GM18517 (cell line): ENCODE measurements at regions not wholly inside any gene's neighbourhood (a gene's known extent, or its start where the extent isn't known, plus 50 kb on each side); places are given as distances from the start of the nearest gene placed in this dataset.

Experiments
- ATAC-seq: cut with Tn5 transposase; IDR thresholded peaks from one replicate; pipeline ENCODE4 v1.9.1; 2021; ENCODE audit warnings: mild to moderate bottlenecking, moderate library complexity; ENCODE audit not compliant: unreplicated experiment

GRCh38 chr5:72032788-72033187 is 74.5 kb upstream of the MAP1B start:
- no peak for ATAC-seq

DNA sequence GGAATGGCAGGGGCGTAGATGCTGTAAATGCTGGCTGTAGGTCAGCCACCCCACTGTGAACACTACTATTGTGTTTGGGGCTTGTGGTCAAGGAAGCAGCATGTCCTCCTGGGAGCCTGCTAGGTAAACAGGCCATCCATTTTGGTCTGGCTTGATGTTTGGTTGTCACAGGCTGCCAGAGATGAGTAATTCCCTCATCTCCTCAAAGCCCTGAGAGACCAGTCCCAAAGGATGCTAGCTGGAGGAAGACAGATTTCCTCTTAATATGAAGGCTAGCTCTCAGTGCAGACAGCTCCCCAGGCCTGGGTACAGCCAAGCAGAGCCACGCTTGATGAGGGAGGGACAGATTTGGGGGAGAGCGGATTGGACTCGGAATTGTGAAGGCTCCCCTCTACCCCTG is 72.5 kb upstream of the MAP1B start:
- ATAC-seq = no peak

- ATAC-seq = no peak
Measured at GRCh38 chr5:72035831-72036230, 71.4 kb upstream of the MAP1B start.

DNA sequence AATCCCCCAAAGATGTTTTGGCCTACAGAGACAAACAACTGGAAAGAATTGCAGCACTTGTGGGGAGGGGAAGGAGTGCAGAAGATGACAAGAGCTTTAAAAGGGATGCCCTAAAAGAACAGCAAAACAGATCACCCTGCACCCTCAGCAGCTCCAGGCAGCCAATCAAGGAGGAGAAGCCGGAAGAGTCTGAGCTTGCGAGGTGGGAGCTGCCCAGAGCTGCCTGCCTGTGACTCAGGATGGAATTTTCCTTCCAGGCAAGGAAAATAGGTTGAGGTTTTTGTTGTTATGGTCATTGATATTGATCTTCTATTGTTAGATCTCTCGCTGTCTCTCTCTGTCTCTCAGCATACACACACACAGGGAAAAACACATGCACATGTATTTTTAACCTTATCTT is 70.3 kb upstream of the MAP1B start:
- ATAC-seq = no peak

DNA sequence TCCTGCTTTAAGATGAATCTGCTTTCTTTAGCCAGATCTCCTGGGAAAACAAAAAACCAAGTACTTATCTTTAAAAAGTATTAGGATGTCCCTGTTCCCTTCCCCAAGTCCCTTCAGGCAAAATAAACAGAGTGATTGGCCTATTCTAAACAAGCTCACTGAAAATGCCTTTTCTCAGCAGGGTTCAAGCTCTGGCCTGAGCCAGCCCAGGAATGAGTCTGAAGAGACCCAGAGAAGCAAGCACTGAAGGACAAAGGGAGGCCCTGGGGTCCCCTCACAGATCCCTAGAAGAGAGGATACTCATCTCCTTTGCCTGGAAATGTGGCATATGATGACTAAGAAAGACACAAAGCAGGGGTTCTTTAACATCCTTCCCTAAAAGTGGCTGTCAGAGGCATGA is 66.8 kb upstream of the MAP1B start:
- no peak for ATAC-seq

DNA sequence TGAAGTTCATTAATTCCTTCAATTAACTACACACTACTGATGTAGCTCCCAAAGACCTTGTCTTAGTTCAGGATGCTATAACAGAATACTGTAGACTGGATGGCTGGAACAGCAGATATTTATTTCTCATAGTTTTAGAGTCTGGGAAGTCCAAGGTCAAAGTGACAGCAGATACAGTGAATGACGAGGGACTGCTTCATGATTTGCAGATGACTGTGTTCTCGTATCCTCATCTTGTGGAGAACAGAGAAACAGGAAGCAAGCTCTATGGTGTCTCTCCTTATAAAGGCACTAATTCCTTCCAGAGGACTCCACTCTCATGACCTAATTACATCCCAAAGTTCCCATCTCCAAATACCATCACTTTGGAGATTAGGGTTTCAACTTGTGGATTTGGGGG is 65.6 kb upstream of the MAP1B start:
- ATAC-seq = no peak

DNA sequence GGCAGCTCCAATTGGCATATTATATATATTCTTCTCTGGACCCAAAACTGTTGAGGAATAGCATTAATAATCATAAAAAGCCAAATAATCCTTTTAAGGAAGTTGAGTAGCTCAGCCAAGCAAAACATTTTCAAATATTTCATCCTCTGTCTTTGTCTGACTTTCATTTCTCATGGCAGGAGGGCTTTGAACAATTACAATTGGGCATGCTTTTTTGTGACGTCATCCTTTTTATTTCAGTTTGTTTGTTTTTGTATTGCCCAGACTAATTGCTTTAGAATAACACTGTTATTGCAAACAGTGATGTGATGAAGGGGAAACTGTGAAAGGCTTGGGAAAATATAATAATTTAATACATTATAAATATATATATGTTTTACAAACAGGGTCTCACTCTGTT is 65.2 kb upstream of the MAP1B start:
- no peak for ATAC-seq

GRCh38 chr5:72045692-72046091 is 61.6 kb upstream of the MAP1B start:
- ATAC-seq = no peak

GRCh38 chr5:72046106-72046505 is 61.2 kb upstream of the MAP1B start:
- no peak for ATAC-seq

GRCh38 chr5:72055636-72056035 is 51.6 kb upstream of the MAP1B start:
- ATAC-seq = no peak
